HG03460 (cell line): ENCODE measurements at regions not wholly inside any gene's neighbourhood (a gene's known extent, or its start where the extent isn't known, plus 50 kb on each side); places are given as distances from the start of the nearest gene placed in this dataset.
"Not testable (repeated sequence)": the region's sequence is repeated elsewhere in the genome, so short reads cannot be mapped to it uniquely, and the experiment has no call there.

Source experiments
- ATAC-seq: cut with Tn5 transposase; IDR thresholded peaks from one replicate; pipeline ENCODE4 v1.9.1; 2021; ENCODE audit not compliant: unreplicated experiment

GRCh38 chr12:11535127-11535526 lies 114.3 kb upstream of the ETV6 start:
- no peak for ATAC-seq

- ATAC-seq = no peak
Measured at GRCh38 chr12:11539156-11539555, 110.3 kb upstream of the ETV6 start.

- no peak for ATAC-seq
Measured at GRCh38 chr12:11540156-11540555, 109.3 kb upstream of the ETV6 start.

- ATAC-seq = no peak
Measured at GRCh38 chr12:11540615-11541310, 108.7 kb upstream of the ETV6 start.

- ATAC-seq = no peak
Measured at GRCh38 chr12:11542599-11542998, 106.9 kb upstream of the ETV6 start.

- ATAC-seq = no peak
Measured at GRCh38 chr12:11543457-11544158, 105.9 kb upstream of the ETV6 start.

GRCh38 chr12:11545484-11546330 lies 103.8 kb upstream of the ETV6 start:
- ATAC-seq = peak; percentile 72

GRCh38 chr12:11546582-11547270 lies 102.7 kb upstream of the ETV6 start:
- not testable (repeated sequence) for ATAC-seq

- ATAC-seq = not testable (repeated sequence)
Measured at GRCh38 chr12:11547271-11547646, 102.2 kb upstream of the ETV6 start.

- no peak for ATAC-seq
Measured at GRCh38 chr12:11549119-11549518, 100.4 kb upstream of the ETV6 start.

- ATAC-seq = peak; percentile 69
Measured at GRCh38 chr12:11553871-11554533, 95.5 kb upstream of the ETV6 start.

- no peak for ATAC-seq
Measured at GRCh38 chr12:11555195-11555594, 94.3 kb upstream of the ETV6 start.

GRCh38 chr12:11555743-11556625 lies 93.5 kb upstream of the ETV6 start:
- no peak for ATAC-seq

GRCh38 chr12:11556682-11557081 lies 92.8 kb upstream of the ETV6 start:
- ATAC-seq = no peak

GRCh38 chr12:11559626-11560340 lies 89.7 kb upstream of the ETV6 start:
- ATAC-seq = no peak

GRCh38 chr12:11561411-11561810 lies 88.1 kb upstream of the ETV6 start:
- ATAC-seq = no peak

GRCh38 chr12:11563785-11564739 lies 85.4 kb upstream of the ETV6 start:
- ATAC-seq = no peak
